Fibroblast of peridontal ligament (primary cell): ENCODE measurements at regions not wholly inside any gene's neighbourhood (a gene's known extent, or its start where the extent isn't known, plus 50 kb on each side); places are given as distances from the start of the nearest gene placed in this dataset.

Source experiments
- DNase-seq: peaks from one replicate; pipeline ENCODE4 v3.0.0-alpha.2; 2010; ENCODE audit errors: extremely low read depth

- no peak for DNase-seq
These were observed 321.2 kb upstream of the FANCL start for GRCh38 chr2:58562276-58562675.

GRCh38 chr2:58560531-58560930, 319.4 kb upstream of the FANCL start:
- DNase-seq = no peak

GRCh38 chr2:58558881-58559280, 317.8 kb upstream of the FANCL start:
- DNase-seq = no peak

GRCh38 chr2:58557176-58557575, 316.1 kb upstream of the FANCL start:
- DNase-seq = no peak

- DNase-seq = no peak
These were observed 312.8 kb upstream of the FANCL start for GRCh38 chr2:58553937-58554336.

- no peak for DNase-seq
These were observed 312.4 kb upstream of the FANCL start for GRCh38 chr2:58553522-58553921.

- no peak for DNase-seq
These were observed 304.5 kb upstream of the FANCL start for GRCh38 chr2:58545300-58546280.

- DNase-seq = no peak
These were observed 302.3 kb upstream of the FANCL start for GRCh38 chr2:58543442-58543841.

GRCh38 chr2:58541511-58541910, 300.4 kb upstream of the FANCL start:
- no peak for DNase-seq

GRCh38 chr2:58540681-58541080, 299.6 kb upstream of the FANCL start:
- no peak for DNase-seq

- no peak for DNase-seq
These were observed 298.8 kb upstream of the FANCL start for GRCh38 chr2:58539973-58540372.

GRCh38 chr2:58535990-58536389, 294.9 kb upstream of the FANCL start:
- DNase-seq = no peak

- DNase-seq = no peak
These were observed 294.1 kb upstream of the FANCL start for GRCh38 chr2:58535182-58535581.

- no peak for DNase-seq
These were observed 292.3 kb upstream of the FANCL start for GRCh38 chr2:58533376-58533775.

- DNase-seq = no peak
These were observed 291.5 kb upstream of the FANCL start for GRCh38 chr2:58532641-58533040.

- no peak for DNase-seq
These were observed 286.5 kb upstream of the FANCL start for GRCh38 chr2:58527647-58528046.

- no peak for DNase-seq
These were observed 280.9 kb upstream of the FANCL start for GRCh38 chr2:58521803-58522554.

GRCh38 chr2:58520903-58521302, 279.8 kb upstream of the FANCL start:
- no peak for DNase-seq

- DNase-seq = no peak
These were observed 276.8 kb upstream of the FANCL start for GRCh38 chr2:58517881-58518280.

- no peak for DNase-seq
These were observed 275.6 kb upstream of the FANCL start for GRCh38 chr2:58516695-58517094.

GRCh38 chr2:58515827-58516573, 274.9 kb upstream of the FANCL start:
- no peak for DNase-seq

- no peak for DNase-seq
These were observed 273.1 kb upstream of the FANCL start for GRCh38 chr2:58514252-58514651.
